GM18502 (cell line): ENCODE measurements at regions not wholly inside any gene's neighbourhood (a gene's known extent, or its start where the extent isn't known, plus 50 kb on each side); places are given as distances from the start of the nearest gene placed in this dataset.

Experiments used
- ATAC-seq: cut with Tn5 transposase; IDR thresholded peaks from one replicate; pipeline ENCODE4 v1.9.1; 2021; ENCODE audit warnings: mild to moderate bottlenecking; ENCODE audit not compliant: unreplicated experiment, poor library complexity

GRCh38 chr3:152945556-152945955 lies 110.6 kb downstream of the P2RY1 start:
- no peak for ATAC-seq

GRCh38 chr3:152957491-152957890 lies 122.6 kb downstream of the P2RY1 start:
- no peak for ATAC-seq

- no peak for ATAC-seq
Observed at GRCh38 chr3:152959307-152959706, 124.4 kb downstream of the P2RY1 start.

GRCh38 chr3:152960684-152961083 lies 125.8 kb downstream of the P2RY1 start:
- ATAC-seq = no peak

GRCh38 chr3:152961323-152961722 lies 126.4 kb downstream of the P2RY1 start:
- ATAC-seq = peak; percentile 79

- ATAC-seq = no peak
Observed at GRCh38 chr3:152964911-152965609, 130.1 kb downstream of the P2RY1 start.

GRCh38 chr3:152968388-152969024 lies 133.6 kb downstream of the P2RY1 start:
- no peak for ATAC-seq

- no peak for ATAC-seq
Observed at GRCh38 chr3:152969557-152970300, 134.8 kb downstream of the P2RY1 start.

- ATAC-seq = no peak
Observed at GRCh38 chr3:152970851-152971250, 135.9 kb downstream of the P2RY1 start.

GRCh38 chr3:152971880-152972279 lies 136.9 kb downstream of the P2RY1 start:
- no peak for ATAC-seq

GRCh38 chr3:152973575-152973974 lies 138.6 kb downstream of the P2RY1 start:
- no peak for ATAC-seq

- ATAC-seq = no peak
Observed at GRCh38 chr3:152976239-152976638, 141.3 kb downstream of the P2RY1 start.

- ATAC-seq = no peak
Observed at GRCh38 chr3:152977366-152977765, 142.4 kb downstream of the P2RY1 start.

GRCh38 chr3:152978152-152978551 lies 143.2 kb downstream of the P2RY1 start:
- no peak for ATAC-seq

GRCh38 chr3:152997526-152997925 lies 162.6 kb downstream of the P2RY1 start:
- ATAC-seq = no peak

- no peak for ATAC-seq
Observed at GRCh38 chr3:152998591-152998990, 163.4 kb upstream of the RAP2B start.

- ATAC-seq = no peak
Observed at GRCh38 chr3:153000325-153000724, 161.7 kb upstream of the RAP2B start.

- ATAC-seq = no peak
Observed at GRCh38 chr3:153001210-153002078, 160.6 kb upstream of the RAP2B start.

- no peak for ATAC-seq
Observed at GRCh38 chr3:153003441-153003840, 158.6 kb upstream of the RAP2B start.

- no peak for ATAC-seq
Observed at GRCh38 chr3:153003862-153004261, 158.2 kb upstream of the RAP2B start.
